Prostate gland (tissue), 2 donors: ENCODE measurements at regions not wholly inside any gene's neighbourhood (a gene's known extent, or its start where the extent isn't known, plus 50 kb on each side); places are given as distances from the start of the nearest gene placed in this dataset.

Source experiments
- CTCF ChIP-seq, 4 experiments: fragments of 200-600 bp in 2 of 4; fragments of 450-650 bp in 2 of 4; sonication (generic) in 2 of 4; IDR thresholded peaks; 1 replicate in 3 of 4; 2 replicates in 1 of 4; pipeline ENCODE4 v1.5.1; 2016 to 2019; ENCODE audit warnings: antibody characterized with exemption in 4 of 4, mild to moderate bottlenecking in 2 of 4, moderate library complexity in 2 of 4
- POLR2A ChIP-seq: fragments of 450-650 bp; IDR thresholded peaks from one replicate; pipeline ENCODE4 v1.6.1; 2016; ENCODE audit warnings: antibody characterized with exemption, mild to moderate bottlenecking

GRCh38 chr12:115709540-115710011, 567.9 kb downstream of the MED13L start:
- TF ChIP-seq CTCF (IDR thresholded peaks at IDR 0.05) (no peak), POLR2A (no peak)
